RPMI8226 (cell line): ENCODE measurements at regions not wholly inside any gene's neighbourhood (a gene's known extent, or its start where the extent isn't known, plus 50 kb on each side); places are given as distances from the start of the nearest gene placed in this dataset.
"Not testable (repeated sequence)": the region's sequence is repeated elsewhere in the genome, so short reads cannot be mapped to it uniquely, and the experiment has no call there.

Experiments used
- DNase-seq: peaks from one replicate; pipeline ENCODE4 v3.0.0-alpha.2; 2015

DNA sequence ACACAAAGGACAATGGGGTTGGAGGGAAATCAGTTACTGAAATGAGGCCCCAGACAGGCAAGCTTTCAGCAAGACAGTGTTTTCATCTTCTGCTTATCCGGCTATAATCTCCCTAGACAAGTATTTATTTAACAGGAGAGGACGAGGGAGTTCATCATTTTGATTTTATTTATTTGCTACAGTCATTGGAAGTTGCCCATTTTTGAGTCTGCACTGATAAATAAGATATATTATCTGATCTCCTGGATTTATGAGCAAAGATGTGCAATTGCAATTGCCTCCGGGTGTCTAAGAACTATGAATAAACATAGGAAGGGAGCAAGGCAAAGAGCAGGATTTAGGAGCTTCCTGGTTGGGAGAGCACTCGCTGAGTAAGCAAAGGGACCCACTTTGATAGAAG is 263.2 kb upstream of the EDA2R start:
- no peak for DNase-seq

GRCh38 chrX:66900886-66901285 is 262.0 kb upstream of the EDA2R start:
- no peak for DNase-seq

DNA sequence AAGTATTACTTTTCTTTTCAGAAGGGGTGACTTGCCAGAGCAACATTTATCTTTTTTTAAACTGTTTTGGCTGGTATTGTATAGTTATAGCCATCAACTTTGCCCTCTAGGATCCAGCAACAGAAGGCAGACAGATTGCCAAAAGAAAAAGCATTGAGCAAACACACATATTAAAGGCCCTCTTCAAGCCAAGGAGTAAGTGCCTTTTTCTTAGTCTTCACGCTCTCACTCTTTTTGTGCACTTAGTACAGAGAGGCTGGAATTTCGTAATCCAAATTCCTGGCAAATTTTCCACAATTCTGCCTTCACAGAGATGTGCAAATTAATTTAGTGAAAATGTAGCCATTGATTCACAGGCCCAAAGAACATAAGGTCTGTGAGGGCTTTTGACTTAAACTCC is 253.1 kb upstream of the EDA2R start:
- DNase-seq, result no peak

DNA sequence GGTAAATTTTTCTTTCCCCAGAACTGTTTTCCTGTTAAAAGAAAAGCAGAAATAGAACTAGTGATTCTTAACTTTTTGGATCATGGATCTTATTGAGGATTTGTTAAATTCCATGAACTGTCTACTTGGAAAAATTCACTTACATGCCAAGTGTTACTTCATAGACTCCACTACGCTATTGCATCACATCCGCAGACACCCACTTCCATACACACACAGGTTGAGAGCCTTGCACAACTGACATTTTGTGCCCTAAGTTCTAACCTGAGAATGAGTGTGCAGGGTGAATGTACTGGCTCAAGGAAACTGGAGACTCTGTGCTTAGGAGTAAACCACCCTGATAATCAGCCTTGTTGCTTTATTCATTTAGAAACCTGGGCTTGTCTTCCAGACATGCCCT is 250.5 kb upstream of the EDA2R start:
- no peak for DNase-seq

- DNase-seq, result no peak
Measured at GRCh38 chrX:66882101-66882500, 243.2 kb upstream of the EDA2R start.

DNA sequence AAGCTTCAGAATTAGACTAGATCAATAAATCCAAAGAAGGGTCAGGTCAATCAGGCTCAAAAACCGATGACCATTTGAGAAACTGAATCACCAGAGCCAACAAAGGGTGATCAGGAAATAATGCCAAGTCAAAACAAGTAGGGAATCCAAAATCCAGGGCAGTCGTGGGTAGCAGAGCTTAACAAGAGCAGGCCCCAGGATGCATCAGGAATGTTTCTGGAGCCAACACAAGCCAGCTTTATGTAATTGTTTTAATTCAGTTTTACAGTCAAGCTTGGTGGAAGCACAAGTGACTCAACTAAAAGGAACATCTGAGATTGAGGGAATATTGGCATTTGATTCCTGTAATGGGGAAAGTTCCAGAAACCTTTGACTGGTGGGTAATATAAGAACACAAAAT is 237.9 kb upstream of the EDA2R start:
- DNase-seq, result no peak

DNA sequence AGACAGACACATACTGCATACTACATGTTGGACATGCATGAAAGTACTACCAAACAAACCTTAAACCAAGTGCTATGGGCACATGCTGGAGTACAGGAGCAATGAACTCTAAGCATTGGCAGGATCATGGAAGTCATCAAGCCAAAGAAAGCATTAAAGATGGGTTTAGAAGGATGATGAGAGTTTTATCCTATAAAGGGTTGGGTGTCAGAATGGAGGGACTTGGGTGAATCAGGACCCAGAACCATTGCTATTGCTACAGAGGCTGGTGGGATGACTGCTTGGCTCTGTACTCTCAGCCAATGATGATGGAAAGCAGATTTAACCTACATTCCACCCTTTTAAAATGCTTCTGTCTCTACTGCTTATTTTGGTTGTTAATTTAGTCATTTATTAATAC is 233.9 kb upstream of the EDA2R start:
- DNase-seq, result no peak

DNA sequence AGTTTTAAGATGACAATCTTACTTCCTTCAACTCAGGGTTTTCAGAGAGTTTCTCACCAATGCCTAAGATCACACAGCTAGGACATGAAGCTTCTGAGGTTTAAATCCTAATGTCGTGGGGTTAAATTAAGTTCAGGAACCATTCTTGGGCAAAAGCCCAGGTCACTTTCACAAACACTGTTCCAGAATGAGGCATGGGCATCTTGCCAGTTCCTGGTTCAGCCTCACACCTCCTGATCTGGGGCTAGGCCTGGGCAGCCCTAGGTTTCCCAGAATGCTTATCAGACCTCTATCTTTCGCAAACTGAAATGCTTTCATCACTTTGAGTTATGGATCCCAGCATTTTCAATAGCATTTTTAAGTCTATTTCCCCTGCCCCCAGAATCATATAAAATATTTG is 224.8 kb upstream of the EDA2R start:
- DNase-seq, result peak; percentile 24

DNA sequence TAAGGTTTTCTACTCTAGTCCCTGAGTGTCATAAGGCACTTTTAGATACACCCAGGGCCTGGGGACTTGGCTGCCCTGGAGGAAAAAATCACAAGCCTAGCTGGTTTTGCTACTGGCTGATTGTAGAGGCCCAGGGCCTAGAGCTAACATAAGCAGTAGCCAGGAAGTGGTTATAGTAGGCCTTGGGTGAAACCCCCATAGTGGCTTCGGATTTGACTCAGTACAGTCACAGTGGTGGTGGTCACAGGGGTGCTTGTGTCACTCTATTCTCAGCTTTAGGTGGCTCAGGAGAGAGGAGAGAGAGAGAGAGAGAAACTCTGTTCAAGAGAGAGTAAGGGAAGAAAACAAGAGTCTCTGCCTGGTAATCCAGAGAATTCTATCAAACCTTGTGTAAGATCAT is 194.5 kb upstream of the EDA2R start:
- no peak for DNase-seq

- no peak for DNase-seq
Measured at GRCh38 chrX:66815227-66815626, 176.3 kb upstream of the EDA2R start.

DNA sequence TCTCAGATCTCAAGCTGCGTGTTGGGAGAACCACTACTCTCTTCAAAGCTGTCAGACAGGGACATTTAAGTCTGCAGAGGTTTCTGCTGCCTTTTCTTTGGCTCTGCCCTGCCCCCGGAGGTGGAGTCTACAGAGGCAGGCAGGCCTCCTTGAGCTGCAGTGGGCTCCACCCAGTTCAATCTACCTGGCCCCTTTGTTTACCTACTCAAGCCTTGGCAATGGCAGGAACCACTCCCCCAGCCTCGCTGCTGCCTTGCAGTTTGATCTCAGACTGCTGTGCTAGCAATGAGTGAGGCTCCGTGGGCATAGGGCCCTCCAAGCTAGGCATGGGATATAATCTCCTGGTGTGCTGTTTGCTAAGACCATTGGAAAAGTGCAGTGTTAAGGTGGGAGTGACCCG is 155.6 kb upstream of the EDA2R start:
- DNase-seq, result not testable (repeated sequence)

DNA sequence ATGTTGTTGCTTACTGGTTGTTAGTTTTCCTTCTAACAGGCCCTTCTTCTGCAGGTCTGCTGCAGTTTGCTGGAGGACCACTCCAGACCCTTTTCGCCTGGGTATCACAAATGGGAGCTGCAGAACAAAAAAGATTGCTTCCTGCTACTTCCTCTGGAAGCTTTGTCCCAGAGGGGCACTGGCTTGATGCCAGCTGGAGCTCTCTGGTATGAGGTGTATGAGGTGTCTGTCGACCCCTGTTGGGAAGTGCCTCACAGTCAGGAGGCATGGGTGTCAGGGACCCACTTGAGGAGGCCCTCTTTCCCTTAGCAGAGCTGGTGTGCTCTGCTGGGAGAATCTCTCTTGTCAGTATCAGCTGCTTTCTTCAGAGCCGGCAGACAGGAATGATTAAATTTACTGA is 127.4 kb upstream of the EDA2R start:
- DNase-seq, result no peak

GRCh38 chrX:66760651-66761050 is 121.8 kb upstream of the EDA2R start:
- DNase-seq, result peak; percentile 5

DNA sequence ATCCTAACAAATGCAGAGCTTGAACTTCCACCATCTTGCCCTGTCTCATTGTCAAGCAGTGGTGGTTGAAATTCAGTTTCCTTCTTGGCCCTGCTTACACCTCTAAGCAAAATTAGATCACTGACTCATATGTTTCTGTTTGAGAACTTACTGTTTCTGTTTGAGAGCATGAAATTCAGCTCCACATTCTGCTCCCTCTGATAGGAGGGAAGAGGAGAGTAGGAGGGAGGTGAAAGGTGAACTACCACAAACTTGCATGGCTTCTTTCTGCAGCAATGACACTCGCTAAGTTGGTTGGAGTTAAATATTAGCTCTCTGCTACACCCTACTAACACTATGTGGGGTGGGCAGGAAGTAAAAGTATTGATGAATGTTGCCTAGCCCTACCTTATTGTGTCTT is 117.8 kb upstream of the EDA2R start:
- no peak for DNase-seq

DNA sequence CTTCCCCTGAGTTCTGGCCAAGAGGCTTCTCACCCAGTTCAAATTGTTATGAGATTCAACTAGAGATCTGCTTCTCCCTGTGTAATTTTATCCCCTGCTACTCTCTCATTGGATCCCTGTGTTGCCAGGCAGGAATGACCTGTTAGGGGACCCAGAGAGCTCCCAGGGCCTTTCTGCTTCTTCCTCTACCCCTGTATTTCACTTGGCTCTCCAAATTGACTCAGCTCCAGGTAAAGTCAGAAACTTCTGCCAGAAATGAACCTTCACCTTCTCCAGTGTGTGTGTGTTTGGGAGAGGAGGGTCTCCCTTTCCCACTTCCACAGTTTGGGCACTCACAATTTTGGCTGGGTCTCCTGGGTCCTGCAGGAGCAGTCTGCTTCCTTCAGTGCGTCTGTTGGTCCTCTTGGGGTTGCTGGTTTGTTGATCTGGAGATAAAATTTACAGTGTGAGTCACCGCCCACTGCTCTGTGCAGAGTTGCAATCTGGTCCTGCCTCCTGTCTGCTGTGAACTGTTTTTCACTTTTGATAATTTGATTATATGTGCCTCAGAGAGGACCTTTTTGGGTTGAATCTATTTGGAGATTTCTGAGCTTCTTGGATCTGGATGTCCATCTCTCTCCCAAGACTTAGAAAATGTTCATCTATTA is 112.4 kb upstream of the EDA2R start:
- no peak for DNase-seq

DNA sequence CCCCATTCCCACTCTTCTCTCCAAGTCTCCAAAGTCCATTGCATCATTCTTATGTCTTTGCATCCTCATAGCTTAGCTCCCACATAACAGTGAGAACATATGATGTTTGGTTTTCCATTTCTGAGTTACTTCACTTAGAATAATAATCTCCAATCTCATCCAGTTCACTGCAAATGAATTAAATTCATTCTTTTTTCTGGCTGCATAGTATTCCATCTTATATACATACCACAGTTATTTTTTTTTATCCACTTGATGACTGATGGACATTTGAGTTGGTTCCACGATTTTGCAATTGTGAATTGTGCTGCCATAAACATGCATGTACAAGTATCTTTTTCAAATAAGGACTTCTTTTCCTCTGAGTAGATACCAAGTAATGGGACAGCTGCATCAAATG is 105.6 kb upstream of the EDA2R start:
- not testable (repeated sequence) for DNase-seq

- peak; percentile 22 for DNase-seq
Measured at GRCh38 chrX:66731398-66731797, 92.5 kb upstream of the EDA2R start.

DNA sequence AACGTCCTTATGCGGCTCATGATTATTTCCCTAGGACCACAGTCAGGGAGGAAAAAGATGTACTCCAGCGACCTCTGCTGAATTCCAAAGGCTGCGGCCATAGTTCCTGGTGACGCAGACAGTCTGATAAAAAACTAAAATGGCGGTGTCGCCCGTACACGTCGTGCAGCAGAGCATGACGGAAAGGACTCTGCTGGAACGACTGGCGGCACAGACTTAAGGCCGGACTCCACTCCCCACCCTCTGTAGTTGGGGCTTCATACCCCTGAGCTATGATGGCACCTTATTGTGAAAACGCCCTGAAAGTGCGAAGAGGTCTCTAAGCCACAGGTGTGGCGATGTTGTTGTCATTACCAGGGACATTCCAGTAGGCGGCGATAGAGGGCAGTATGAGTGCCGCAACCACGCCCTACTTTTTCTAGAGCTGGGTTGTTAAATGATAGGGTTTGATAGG is 90.0 kb upstream of the EDA2R start:
- peak; percentile 48 for DNase-seq

DNA sequence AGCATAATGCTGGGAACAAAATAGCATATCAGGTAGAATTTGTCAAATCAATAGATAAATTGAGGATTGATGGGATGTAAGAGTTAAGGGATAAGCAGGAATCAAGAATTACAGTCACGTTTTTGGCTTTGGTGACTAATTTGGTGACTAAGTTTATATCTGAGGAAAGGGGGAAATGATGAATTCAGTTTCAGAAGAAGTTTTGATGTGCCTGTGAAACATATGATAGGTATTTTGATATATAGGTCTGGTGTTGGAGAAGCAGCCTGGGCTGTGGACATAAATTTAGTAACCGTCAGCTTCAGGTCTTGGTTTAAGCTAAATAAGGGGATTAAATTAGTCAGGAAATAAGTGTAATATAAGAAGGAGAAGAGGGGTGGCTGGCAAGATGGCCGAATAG is 79.0 kb upstream of the EDA2R start:
- DNase-seq, result no peak

DNA sequence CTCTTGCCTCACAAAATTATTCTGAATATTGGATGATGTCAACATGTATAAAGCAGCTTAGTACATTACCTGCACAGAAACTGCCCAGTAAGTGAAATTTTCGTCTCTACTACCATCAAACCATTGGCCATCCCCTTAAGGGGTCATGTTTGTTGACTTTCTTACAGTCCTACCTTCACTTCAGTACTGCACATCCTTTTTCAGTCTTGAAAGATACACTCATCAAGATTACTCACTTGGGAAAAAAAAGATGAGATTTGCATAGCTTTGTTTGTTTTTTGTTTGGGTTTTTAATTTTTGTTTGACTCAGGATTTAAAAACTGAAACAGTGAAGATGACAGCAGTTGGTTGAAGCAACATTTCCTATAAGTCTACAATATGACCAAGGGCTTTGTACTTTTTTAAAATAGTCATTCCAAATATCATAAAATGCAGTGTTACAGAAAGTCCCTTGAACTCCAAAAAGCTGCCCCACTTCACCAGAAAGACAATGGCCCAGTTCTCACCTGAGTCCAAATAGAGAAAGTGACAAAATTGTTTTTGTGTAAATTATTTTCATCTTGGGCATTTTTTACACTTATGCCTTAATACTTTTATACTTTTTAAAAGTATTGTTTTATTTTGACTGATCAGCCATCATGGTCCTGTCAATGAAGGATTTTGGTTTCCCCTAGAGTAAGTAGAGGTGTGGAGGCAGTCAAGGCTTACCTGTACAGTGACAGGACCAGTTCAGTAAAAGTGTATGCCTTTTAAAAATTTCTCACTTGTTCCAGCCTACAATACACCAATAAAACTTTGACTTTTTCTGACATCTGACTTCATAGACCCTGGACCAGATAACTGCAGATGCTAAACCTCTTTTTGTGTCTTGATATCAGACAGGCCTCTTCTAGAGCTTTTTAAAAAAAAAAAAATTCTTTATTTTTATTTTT is 59.7 kb upstream of the EDA2R start:
- DNase-seq, result no peak

- peak; percentile 3 for DNase-seq
Measured at GRCh38 chrX:66692512-66692911, 53.6 kb upstream of the EDA2R start.
